ENCODE measurements at regions not wholly inside any gene's neighbourhood (a gene's known extent, or its start where the extent isn't known, plus 50 kb on each side); places are given as distances from the start of the nearest gene placed in this dataset.
"Not testable (repeated sequence)": the region's sequence is repeated elsewhere in the genome, so short reads cannot be mapped to it uniquely, and the experiment has no call there.

GRCh38 chrX:149420566-149420965 is 84.5 kb downstream of the IDS start:
- DNase-seq = not testable (repeated sequence)

- DNase-seq = no peak
Observed at GRCh38 chrX:149398027-149398426, 107.1 kb downstream of the IDS start.

- no peak for DNase-seq
Observed at GRCh38 chrX:149392921-149393320, 112.2 kb downstream of the IDS start.

- no peak for DNase-seq
Observed at GRCh38 chrX:149383852-149384251, 121.3 kb downstream of the IDS start.

GRCh38 chrX:149374751-149375150 is 130.4 kb downstream of the IDS start:
- DNase-seq = no peak

- peak in 1 of 58 donors; percentile 1 for DNase-seq
Observed at GRCh38 chrX:149372866-149373265, 132.2 kb downstream of the IDS start.

- DNase-seq = peak in 1 of 58 donors; percentile 0
Observed at GRCh38 chrX:149371986-149372385, 133.1 kb downstream of the IDS start.

- DNase-seq = no peak
Observed at GRCh38 chrX:149370097-149370496, 135.0 kb downstream of the IDS start.

- DNase-seq = no peak
Observed at GRCh38 chrX:149365552-149365951, 139.6 kb downstream of the IDS start.

- no peak for DNase-seq
Observed at GRCh38 chrX:149365061-149365460, 140.0 kb downstream of the IDS start.

- no peak for DNase-seq
Observed at GRCh38 chrX:149363965-149364364, 141.1 kb downstream of the IDS start.

- no peak for DNase-seq
Observed at GRCh38 chrX:149346306-149346705, 158.8 kb downstream of the IDS start.

- no peak for DNase-seq
Observed at GRCh38 chrX:149322316-149322715, 182.8 kb downstream of the IDS start.

GRCh38 chrX:149313871-149314371 is 191.2 kb downstream of the IDS start:
- peak in 7 of 58 donors; percentile 0 to 26 (median 0) for DNase-seq

- no peak for DNase-seq
Observed at GRCh38 chrX:149312988-149313387, 192.1 kb downstream of the IDS start.

GRCh38 chrX:149312097-149312496 is 193.0 kb downstream of the IDS start:
- DNase-seq = no peak

GRCh38 chrX:149302705-149303104 is 202.4 kb downstream of the IDS start:
- DNase-seq = no peak

- no peak for DNase-seq
Observed at GRCh38 chrX:149298111-149298510, 207.0 kb downstream of the IDS start.

GRCh38 chrX:149296092-149296491 is 209.0 kb downstream of the IDS start:
- no peak for DNase-seq

- peak in 31 of 58 donors; percentile 0 to 40 (median 1) for DNase-seq
Observed at GRCh38 chrX:149286940-149287349, 218.2 kb downstream of the IDS start.

GRCh38 chrX:149284616-149285015 is 220.5 kb downstream of the IDS start:
- DNase-seq = no peak

- no peak for DNase-seq
Observed at GRCh38 chrX:149283853-149284252, 221.3 kb downstream of the IDS start.

GRCh38 chrX:149282909-149283308 is 222.2 kb downstream of the IDS start:
- no peak for DNase-seq

GRCh38 chrX:149280011-149280410 is 225.1 kb downstream of the IDS start:
- no peak for DNase-seq
